ENCODE measurements at regions not wholly inside any gene's neighbourhood (a gene's known extent, or its start where the extent isn't known, plus 50 kb on each side); places are given as distances from the start of the nearest gene placed in this dataset.

DNA sequence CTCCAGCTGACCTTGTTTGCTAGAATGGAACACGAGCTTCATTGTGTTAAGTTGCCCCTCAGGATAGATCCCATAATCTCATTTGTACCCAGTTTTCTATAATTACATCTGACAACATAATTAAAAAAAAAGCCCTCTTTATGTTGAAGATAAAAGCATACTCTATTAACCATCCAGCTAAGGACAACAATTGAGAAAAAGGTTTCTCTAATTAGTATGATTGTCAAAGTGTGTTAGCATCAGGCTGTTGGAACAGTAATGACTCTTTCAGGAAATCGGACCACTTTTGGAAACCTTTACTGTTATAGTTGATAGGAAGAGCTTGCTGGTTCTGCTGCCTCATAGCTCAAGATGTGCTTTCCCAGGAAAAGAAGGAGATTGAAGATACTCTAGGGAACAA, 172.6 kb downstream of the FHIP1A start:
- no peak overlapping the region for H3K27ac ChIP-seq (ENCODE audit: extremely low read length, insufficient read depth, low read length)
- no peak for ATAC-seq
- in situ Hi-C loops (cut with HindIII; ENCODE audit: extremely low pct_ligation_motif_present, low pct_unique_long_range_greater_than_20kb) (no loop called here), intact Hi-C loops (cut with micrococcal nuclease; ENCODE audit: unreplicated experiment) (no loop called here)
- no TSS peak for BruUV-seq (replicated peaks)
- no peak for FAIRE-seq
- no peak overlapping the region for H3K4me3 ChIP-seq (replicated peaks in 1 of 3; ENCODE audit: insufficient read depth in 1 of 3, low read depth in 2 of 3, low read length in 3 of 3)
- H2AFZ ChIP-seq (ENCODE audit: low read length): no peak overlapping the region
- no peak for DNase-seq (ENCODE audit: low spot score)
- no peaks in the 10 kb centered on the region for H3K36me3 ChIP-seq (replicated peaks in 1 of 2; ENCODE audit: control insufficient read depth in 1 of 2, insufficient read depth in 2 of 2, low read length in 2 of 2)
- no peak for TF ChIP-seq TRIM24 (CRISPR knock-in tag; IDR thresholded peaks at IDR 0.05)
- H3K9me3 ChIP-seq (ENCODE audit: low read length): no peaks in the 10 kb centered on the region
- H3K79me2 ChIP-seq (ENCODE audit: insufficient read depth, low read length): no peaks in the 10 kb centered on the region
- POLR2A ChIA-PET: no interaction called here
- no peaks in the 10 kb centered on the region for H4K20me1 ChIP-seq (ENCODE audit: insufficient read depth, low read length)
- WGBS (ENCODE audit: low lambda C conversion rate): 84% methylated on average over 2 of the region's 2 CpGs
- H3K27me3 ChIP-seq (ENCODE audit: control insufficient read depth in 1 of 2, insufficient read depth in 2 of 2, low read length in 2 of 2): no peaks in the 10 kb centered on the region
- H3K4me1 ChIP-seq (ENCODE audit: insufficient read depth, low read length): no peaks in the 10 kb centered on the region
- H3K9ac ChIP-seq (ENCODE audit: insufficient read depth, low read depth, low read length): no peak overlapping the region
- H3K4me2 ChIP-seq (ENCODE audit: low read depth, low read length): no peak overlapping the region
- CTCF ChIA-PET (ENCODE audit: low intra/inter-chr PET ratio, low total read pairs): no interaction called here

GRCh38 chr4:151582098-151582497, 173.1 kb downstream of the FHIP1A start:
- no peaks in the 10 kb centered on the region for H4K20me1 ChIP-seq (ENCODE audit: insufficient read depth, low read length)
- TF ChIP-seq ATF6 (CRISPR knock-in tag; conservative IDR thresholded peaks at IDR 0.05) (no peak), ISL2 (CRISPR knock-in tag; IDR thresholded peaks at IDR 0.05) (no peak), SNAI1 (CRISPR knock-in tag; IDR thresholded peaks at IDR 0.05; ENCODE audit: borderline replicate concordance) (no peak), TBX3 (IDR thresholded peaks at IDR 0.05; ENCODE audit: borderline replicate concordance) (no peak), RBM22 (optimal IDR thresholded peaks at IDR 0.05; ENCODE audit: low read length) (no peak), ZBTB3 (CRISPR knock-in tag; IDR thresholded peaks at IDR 0.05; ENCODE audit: borderline replicate concordance, low read depth) (no peak), ZNF510 (CRISPR knock-in tag; IDR thresholded peaks at IDR 0.05; ENCODE audit: low read depth) (no peak), ZBTB8A (CRISPR knock-in tag; IDR thresholded peaks at IDR 0.05; ENCODE audit: borderline replicate concordance, low read depth) (no peak), MED13 (CRISPR knock-in tag; IDR thresholded peaks at IDR 0.05) (no peak)
- TF ChIP-seq, protein P1, sequence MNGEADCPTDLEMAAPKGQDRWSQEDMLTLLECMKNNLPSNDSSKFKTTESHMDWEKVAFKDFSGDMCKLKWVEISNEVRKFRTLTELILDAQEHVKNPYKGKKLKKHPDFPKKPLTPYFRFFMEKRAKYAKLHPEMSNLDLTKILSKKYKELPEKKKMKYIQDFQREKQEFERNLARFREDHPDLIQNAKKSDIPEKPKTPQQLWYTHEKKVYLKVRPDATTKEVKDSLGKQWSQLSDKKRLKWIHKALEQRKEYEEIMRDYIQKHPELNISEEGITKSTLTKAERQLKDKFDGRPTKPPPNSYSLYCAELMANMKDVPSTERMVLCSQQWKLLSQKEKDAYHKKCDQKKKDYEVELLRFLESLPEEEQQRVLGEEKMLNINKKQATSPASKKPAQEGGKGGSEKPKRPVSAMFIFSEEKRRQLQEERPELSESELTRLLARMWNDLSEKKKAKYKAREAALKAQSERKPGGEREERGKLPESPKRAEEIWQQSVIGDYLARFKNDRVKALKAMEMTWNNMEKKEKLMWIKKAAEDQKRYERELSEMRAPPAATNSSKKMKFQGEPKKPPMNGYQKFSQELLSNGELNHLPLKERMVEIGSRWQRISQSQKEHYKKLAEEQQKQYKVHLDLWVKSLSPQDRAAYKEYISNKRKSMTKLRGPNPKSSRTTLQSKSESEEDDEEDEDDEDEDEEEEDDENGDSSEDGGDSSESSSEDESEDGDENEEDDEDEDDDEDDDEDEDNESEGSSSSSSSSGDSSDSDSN (CRISPR knock-in tag; IDR thresholded peaks at IDR 0.05): no peak
- TF ChIP-seq, protein P2, sequence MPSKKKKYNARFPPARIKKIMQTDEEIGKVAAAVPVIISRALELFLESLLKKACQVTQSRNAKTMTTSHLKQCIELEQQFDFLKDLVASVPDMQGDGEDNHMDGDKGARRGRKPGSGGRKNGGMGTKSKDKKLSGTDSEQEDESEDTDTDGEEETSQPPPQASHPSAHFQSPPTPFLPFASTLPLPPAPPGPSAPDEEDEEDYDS (CRISPR knock-in tag; IDR thresholded peaks at IDR 0.05): no peak
- TF ChIP-seq, protein P3, sequence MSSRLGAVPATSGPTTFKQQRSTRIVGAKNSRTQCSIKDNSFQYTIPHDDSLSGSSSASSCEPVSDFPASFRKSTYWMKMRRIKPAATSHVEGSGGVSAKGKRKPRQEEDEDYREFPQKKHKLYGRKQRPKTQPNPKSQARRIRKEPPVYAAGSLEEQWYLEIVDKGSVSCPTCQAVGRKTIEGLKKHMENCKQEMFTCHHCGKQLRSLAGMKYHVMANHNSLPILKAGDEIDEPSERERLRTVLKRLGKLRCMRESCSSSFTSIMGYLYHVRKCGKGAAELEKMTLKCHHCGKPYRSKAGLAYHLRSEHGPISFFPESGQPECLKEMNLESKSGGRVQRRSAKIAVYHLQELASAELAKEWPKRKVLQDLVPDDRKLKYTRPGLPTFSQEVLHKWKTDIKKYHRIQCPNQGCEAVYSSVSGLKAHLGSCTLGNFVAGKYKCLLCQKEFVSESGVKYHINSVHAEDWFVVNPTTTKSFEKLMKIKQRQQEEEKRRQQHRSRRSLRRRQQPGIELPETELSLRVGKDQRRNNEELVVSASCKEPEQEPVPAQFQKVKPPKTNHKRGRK (CRISPR knock-in tag; IDR thresholded peaks at IDR 0.05): no peak
- no peak overlapping the region for H3K4me2 ChIP-seq (ENCODE audit: low read depth, low read length)
- in situ Hi-C loops (cut with HindIII; ENCODE audit: extremely low pct_ligation_motif_present, low pct_unique_long_range_greater_than_20kb): no loop called here
- no peaks in the 10 kb centered on the region for H3K4me1 ChIP-seq (ENCODE audit: insufficient read depth, low read length)
- ChIA-PET CTCF (ENCODE audit: low intra/inter-chr PET ratio, low total read pairs) (no interaction called here), POLR2A (no interaction called here)
- WGBS (ENCODE audit: low lambda C conversion rate): 77% methylated on average over 4 of the region's 4 CpGs
- no peak overlapping the region for H3K9ac ChIP-seq (ENCODE audit: insufficient read depth, low read depth, low read length)
- no peak overlapping the region for H3K4me3 ChIP-seq (replicated peaks in 1 of 3; ENCODE audit: insufficient read depth in 1 of 3, low read depth in 2 of 3, low read length in 3 of 3)
- no peak overlapping the region for H2AFZ ChIP-seq (ENCODE audit: low read length)
- no peaks in the 10 kb centered on the region for H3K9me3 ChIP-seq (ENCODE audit: low read length)
- FAIRE-seq (no peak), ATAC-seq (no peak), DNase-seq (ENCODE audit: low spot score) (no peak)
- H3K79me2 ChIP-seq (ENCODE audit: insufficient read depth, low read length): no peaks in the 10 kb centered on the region
- intact Hi-C loops (cut with micrococcal nuclease; ENCODE audit: unreplicated experiment): no loop called here
- H3K36me3 ChIP-seq (replicated peaks in 1 of 2; ENCODE audit: control insufficient read depth in 1 of 2, insufficient read depth in 2 of 2, low read length in 2 of 2): no peaks in the 10 kb centered on the region
- H3K27me3 ChIP-seq (ENCODE audit: control insufficient read depth in 1 of 2, insufficient read depth in 2 of 2, low read length in 2 of 2): no peaks in the 10 kb centered on the region
- H3K27ac ChIP-seq (ENCODE audit: extremely low read length, insufficient read depth, low read length): no peak overlapping the region
- BruUV-seq (replicated peaks): no TSS peak
